Stimulated activated CD4-positive, alpha-beta T cell treated with anti-CD3 and anti-CD28 coated beads, Interleukin-15, amount 100 ng/mL, for 24 hours (primary cell): ENCODE measurements at regions not wholly inside any gene's neighbourhood (a gene's known extent, or its start where the extent isn't known, plus 50 kb on each side); places are given as distances from the start of the nearest gene placed in this dataset.
"Not testable (repeated sequence)": the region's sequence is repeated elsewhere in the genome, so short reads cannot be mapped to it uniquely, and the experiment has no call there.

Experiments
- DNase-seq: peaks from one replicate; pipeline ENCODE4 v3.0.0-alpha.2; 2020

DNA sequence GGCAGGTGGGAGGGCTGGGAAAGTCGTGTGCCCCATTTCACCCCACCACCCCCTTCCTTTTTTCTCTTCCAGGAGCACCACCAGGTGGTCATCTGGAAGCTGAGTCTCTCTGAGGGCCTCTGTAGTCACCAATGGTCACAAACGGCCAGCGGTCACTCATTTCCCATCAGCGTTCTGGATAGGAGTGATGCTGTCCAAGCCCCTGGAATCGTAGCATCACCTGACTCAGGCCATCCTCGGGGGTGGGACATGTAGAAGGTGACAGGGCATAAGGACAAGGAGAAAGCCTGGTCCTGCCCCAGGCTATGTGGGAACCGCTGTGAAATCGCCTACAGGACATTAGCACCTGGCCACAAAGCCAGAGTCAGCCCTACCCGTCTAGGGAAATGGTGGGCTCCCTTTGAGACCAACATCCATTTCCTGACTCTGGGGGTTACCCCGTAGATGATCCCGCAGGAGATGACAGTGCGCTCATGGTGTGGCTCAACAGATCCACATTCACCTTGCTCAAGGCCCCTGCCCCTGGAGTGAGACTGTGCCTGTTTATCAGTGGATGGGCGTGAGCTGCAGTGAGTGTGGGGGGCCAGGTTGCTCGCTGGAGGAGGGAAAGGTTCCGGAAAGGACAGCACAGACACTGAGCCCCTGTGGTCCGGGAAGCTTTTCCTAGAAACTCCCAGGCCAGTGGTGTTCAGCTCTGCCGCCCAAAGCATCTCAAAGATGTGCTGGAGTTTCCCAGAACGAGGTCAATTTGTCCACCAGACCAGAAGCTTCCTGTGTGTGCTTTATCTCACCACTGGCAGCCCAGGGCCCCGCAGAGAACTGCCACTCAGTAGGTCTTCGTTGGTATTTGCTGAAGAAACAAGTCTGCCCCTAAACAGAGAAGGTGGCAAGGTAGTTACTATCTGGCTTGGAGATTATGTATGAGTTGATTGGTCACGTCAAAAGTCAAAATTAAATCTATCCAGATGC, 61.1 kb upstream of the UNC5A start:
- DNase-seq: no peak

DNA sequence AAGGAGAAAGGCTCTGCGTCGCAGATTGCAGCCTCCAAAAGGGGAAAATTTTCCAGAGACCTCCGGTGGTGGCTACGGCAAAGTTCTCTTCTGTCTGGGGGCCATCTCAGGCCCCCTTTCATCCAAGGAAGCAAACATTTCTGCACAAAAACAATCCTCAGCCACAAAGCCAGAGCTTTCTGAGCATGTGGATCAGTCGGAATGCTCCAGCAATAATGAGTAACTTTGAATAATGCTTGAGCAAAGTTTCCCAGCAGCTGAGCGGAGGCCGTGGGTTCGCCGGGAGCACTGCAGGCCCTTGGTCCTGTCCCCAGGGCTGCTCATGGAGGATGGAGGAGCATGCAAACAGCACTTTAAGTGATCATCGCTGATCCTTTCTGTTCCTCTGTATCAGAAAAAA, 60.2 kb upstream of the UNC5A start:
- no peak for DNase-seq

- no peak for DNase-seq
These were observed 55.9 kb upstream of the UNC5A start for GRCh38 chr5:176754376-176754973.

DNA sequence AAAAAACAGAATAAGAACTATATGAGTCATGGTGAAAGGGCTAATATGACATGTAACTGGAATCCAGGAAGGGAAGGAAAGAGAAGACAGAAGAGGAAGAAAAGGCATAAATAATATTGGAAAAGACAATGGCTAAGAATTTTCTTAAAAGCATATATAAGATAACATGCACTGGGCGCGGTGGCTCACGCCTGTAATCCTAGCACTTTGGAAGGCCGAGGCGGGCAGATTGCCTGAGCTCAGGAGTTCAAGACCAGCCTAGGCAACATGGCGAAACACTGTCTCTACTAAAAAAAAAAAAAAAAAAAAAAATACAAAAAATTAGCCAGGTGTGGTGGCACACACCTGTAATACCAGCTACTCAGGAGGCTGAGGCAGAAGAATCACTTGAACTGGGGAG, 54.8 kb upstream of the UNC5A start:
- not testable (repeated sequence) for DNase-seq

DNA sequence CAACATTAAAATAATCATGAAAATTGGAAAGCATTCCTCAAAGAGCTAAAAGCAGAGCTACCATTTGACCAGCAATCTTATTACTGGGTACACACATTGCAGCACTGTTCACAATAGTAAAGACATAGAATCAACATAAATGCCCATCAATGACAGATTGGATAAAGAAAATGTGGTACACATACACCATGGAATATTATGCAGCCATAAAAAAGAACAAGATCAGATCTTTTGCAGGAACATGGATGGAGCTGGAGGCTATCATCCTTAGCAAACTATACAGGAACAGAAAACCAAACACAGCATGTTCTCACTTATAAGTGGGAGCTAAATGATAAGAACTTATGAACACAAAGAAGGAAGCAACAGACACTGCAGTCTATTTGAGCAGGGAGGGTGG, 52.8 kb upstream of the UNC5A start:
- DNase-seq: not testable (repeated sequence)
